ENCODE measurements at regions not wholly inside any gene's neighbourhood (a gene's known extent, or its start where the extent isn't known, plus 50 kb on each side); places are given as distances from the start of the nearest gene placed in this dataset.

- Histone ChIP-seq H3K4me2 (no peak overlapping the region), H3K27me3 (no peaks in the 10 kb centered on the region), H2AFZ (no peak overlapping the region), H3K9me2 (replicated peaks; ENCODE audit: insufficient read depth) (no peaks in the 10 kb centered on the region), H3K27ac (no peak overlapping the region), H3K9me3 (ENCODE audit: low read depth) (no peaks in the 10 kb centered on the region), H3K36me3 (replicated peaks; ENCODE audit: insufficient read depth, low read depth) (no peaks in the 10 kb centered on the region), H3K4me1 (ENCODE audit: insufficient read depth) (no peaks in the 10 kb centered on the region), H4K20me1 (ENCODE audit: insufficient read depth, poor library complexity, severe bottlenecking) (no peaks in the 10 kb centered on the region), H3K4me3 (no peak overlapping the region), H3K79me2 (no peaks in the 10 kb centered on the region)
- no peak for TF ChIP-seq CTCF (IDR thresholded peaks at IDR 0.05; ENCODE audit: poor library complexity)
- no peak for TF ChIP-seq EZH2 (IDR thresholded peaks at IDR 0.05; ENCODE audit: borderline replicate concordance)
- no peak for TF ChIP-seq EZH2phosphoT487 (IDR thresholded peaks at IDR 0.05; ENCODE audit: low read depth, severe bottlenecking, unreplicated experiment)
- DNase-seq (ENCODE audit: low spot score), result no peak
- WGBS (ENCODE audit: low lambda C conversion rate, missing lambda C conversion rate), result 93% methylated on average over 6 of the region's 6 CpGs
Observed at GRCh38 chr5:174173766-174174165, 128.3 kb downstream of the NSG2 start.

GRCh38 chr5:174175716-174176268 is 130.3 kb downstream of the NSG2 start:
- Histone ChIP-seq H3K4me2 (no peak overlapping the region), H3K27ac (no peak overlapping the region), H4K20me1 (ENCODE audit: insufficient read depth, poor library complexity, severe bottlenecking) (no peaks in the 10 kb centered on the region), H3K9me3 (ENCODE audit: low read depth) (no peaks in the 10 kb centered on the region), H3K27me3 (no peaks in the 10 kb centered on the region), H3K36me3 (replicated peaks; ENCODE audit: insufficient read depth, low read depth) (no peaks in the 10 kb centered on the region), H3K4me3 (no peak overlapping the region), H3K79me2 (no peaks in the 10 kb centered on the region), H2AFZ (no peak overlapping the region), H3K9me2 (replicated peaks; ENCODE audit: insufficient read depth) (no peaks in the 10 kb centered on the region), H3K4me1 (ENCODE audit: insufficient read depth) (no peaks in the 10 kb centered on the region)
- DNase-seq (ENCODE audit: low spot score), result no peak
- 90% methylated on average over 12 of the region's 12 CpGs for WGBS (ENCODE audit: low lambda C conversion rate, missing lambda C conversion rate)
- TF ChIP-seq CTCF (IDR thresholded peaks at IDR 0.05; ENCODE audit: poor library complexity), result no peak

GRCh38 chr5:174176511-174176910 is 131.0 kb downstream of the NSG2 start:
- H3K4me1 ChIP-seq (ENCODE audit: insufficient read depth), result no peaks in the 10 kb centered on the region
- no peaks in the 10 kb centered on the region for H4K20me1 ChIP-seq (ENCODE audit: insufficient read depth, poor library complexity, severe bottlenecking)
- 85% methylated on average over 5 of the region's 5 CpGs for WGBS (ENCODE audit: low lambda C conversion rate, missing lambda C conversion rate)
- no peaks in the 10 kb centered on the region for H3K9me2 ChIP-seq (replicated peaks; ENCODE audit: insufficient read depth)
- no peaks in the 10 kb centered on the region for H3K79me2 ChIP-seq
- TF ChIP-seq CTCF (IDR thresholded peaks at IDR 0.05; ENCODE audit: poor library complexity), result no peak
- TF ChIP-seq EZH2 (IDR thresholded peaks at IDR 0.05; ENCODE audit: borderline replicate concordance), result no peak
- TF ChIP-seq EZH2phosphoT487 (IDR thresholded peaks at IDR 0.05; ENCODE audit: low read depth, severe bottlenecking, unreplicated experiment), result no peak
- H3K36me3 ChIP-seq (replicated peaks; ENCODE audit: insufficient read depth, low read depth), result no peaks in the 10 kb centered on the region
- no peaks in the 10 kb centered on the region for H3K9me3 ChIP-seq (ENCODE audit: low read depth)
- no peak overlapping the region for H3K4me2 ChIP-seq
- peaks cover 4% of the 10 kb centered on the region for H3K27me3 ChIP-seq
- H2AFZ ChIP-seq, result no peak overlapping the region
- no peak overlapping the region for H3K4me3 ChIP-seq
- DNase-seq (ENCODE audit: low spot score), result no peak
- H3K27ac ChIP-seq, result no peak overlapping the region

GRCh38 chr5:174177531-174177930 is 132.0 kb downstream of the NSG2 start:
- H3K4me2 ChIP-seq, result no peak overlapping the region
- TF ChIP-seq EZH2 (IDR thresholded peaks at IDR 0.05; ENCODE audit: borderline replicate concordance) (no peak), CTCF (IDR thresholded peaks at IDR 0.05; ENCODE audit: poor library complexity) (no peak), EZH2phosphoT487 (IDR thresholded peaks at IDR 0.05; ENCODE audit: low read depth, severe bottlenecking, unreplicated experiment) (no peak)
- H3K36me3 ChIP-seq (replicated peaks; ENCODE audit: insufficient read depth, low read depth), result no peaks in the 10 kb centered on the region
- no peaks in the 10 kb centered on the region for H3K4me1 ChIP-seq (ENCODE audit: insufficient read depth)
- no peaks in the 10 kb centered on the region for H4K20me1 ChIP-seq (ENCODE audit: insufficient read depth, poor library complexity, severe bottlenecking)
- no peaks in the 10 kb centered on the region for H3K9me3 ChIP-seq (ENCODE audit: low read depth)
- H3K4me3 ChIP-seq, result no peak overlapping the region
- WGBS (ENCODE audit: low lambda C conversion rate, missing lambda C conversion rate), result 90% methylated on average over 6 of the region's 6 CpGs
- no peak overlapping the region for H2AFZ ChIP-seq
- no peak for DNase-seq (ENCODE audit: low spot score)
- H3K79me2 ChIP-seq, result no peaks in the 10 kb centered on the region
- no peak overlapping the region for H3K27ac ChIP-seq
- H3K27me3 ChIP-seq, result peaks cover 7% of the 10 kb centered on the region
- no peaks in the 10 kb centered on the region for H3K9me2 ChIP-seq (replicated peaks; ENCODE audit: insufficient read depth)
